ENCODE measurements at regions not wholly inside any gene's neighbourhood (a gene's known extent, or its start where the extent isn't known, plus 50 kb on each side); places are given as distances from the start of the nearest gene placed in this dataset.

DNA sequence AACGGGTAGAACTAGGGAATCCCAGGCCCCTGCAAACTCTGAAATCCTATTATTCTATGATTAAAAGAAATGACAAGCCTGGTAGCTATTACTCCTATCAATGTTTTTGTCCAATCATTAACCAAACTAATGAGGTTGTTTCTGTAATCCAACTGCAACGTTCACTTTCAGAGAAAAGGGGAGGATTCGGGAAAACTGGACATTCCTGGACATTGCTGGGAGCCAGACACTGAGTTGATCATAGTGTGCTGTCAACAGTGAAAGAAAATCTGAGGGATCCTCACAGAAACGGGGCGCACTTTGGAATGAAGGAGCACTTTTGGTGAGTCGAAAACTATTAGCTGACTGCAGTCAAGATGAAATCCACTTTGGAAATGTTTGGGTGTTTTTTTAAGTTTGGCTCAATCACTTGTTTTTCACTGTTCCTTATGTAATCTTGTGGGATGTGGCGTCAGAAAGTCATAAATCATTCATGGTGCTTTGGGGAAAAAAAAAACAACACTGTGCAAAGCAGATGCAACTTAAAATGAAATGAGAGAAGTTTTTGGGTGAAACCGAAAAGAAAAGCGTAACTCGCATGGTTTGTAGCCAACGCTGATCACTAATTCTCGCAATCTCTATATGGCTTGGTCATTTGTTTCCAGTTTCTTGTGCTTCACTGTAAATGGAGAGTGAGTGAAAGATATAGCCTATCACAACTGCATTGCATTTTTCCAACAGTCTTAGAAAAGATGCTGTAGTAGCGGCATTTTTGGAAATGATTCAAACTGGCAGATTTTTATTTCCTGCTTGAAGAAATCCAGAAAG is 51.2 kb upstream of the ADRA1B start:
- BruUV-seq (replicated peaks) = no TSS peak
- no peak overlapping the region for H3K27ac ChIP-seq (ENCODE audit: control insufficient read depth, insufficient read depth)
- H4K20me1 ChIP-seq (ENCODE audit: control insufficient read depth, insufficient read depth) = no peaks in the 10 kb centered on the region
- TF ChIP-seq JUNB (IDR thresholded peaks at IDR 0.05) (0 out of 2 replicates have a peak, but pooled peaks have one; percentile 11), CEBPB (IDR thresholded peaks at IDR 0.05; ENCODE audit: borderline replicate concordance in 1 of 2, low read depth in 2 of 2, low read length in 2 of 2) (no peak), MYC (IDR thresholded peaks at IDR 0.05; ENCODE audit: insufficient read depth, insufficient read length, insufficient replicate concordance, low read length, severe bottlenecking) (no peak), STAT1 (conservative IDR thresholded peaks at IDR 0.05) (no peak), FOXM1 (IDR thresholded peaks at IDR 0.05; ENCODE audit: low read depth, low read length) (no peak)
- TF ChIP-seq, protein P1, sequence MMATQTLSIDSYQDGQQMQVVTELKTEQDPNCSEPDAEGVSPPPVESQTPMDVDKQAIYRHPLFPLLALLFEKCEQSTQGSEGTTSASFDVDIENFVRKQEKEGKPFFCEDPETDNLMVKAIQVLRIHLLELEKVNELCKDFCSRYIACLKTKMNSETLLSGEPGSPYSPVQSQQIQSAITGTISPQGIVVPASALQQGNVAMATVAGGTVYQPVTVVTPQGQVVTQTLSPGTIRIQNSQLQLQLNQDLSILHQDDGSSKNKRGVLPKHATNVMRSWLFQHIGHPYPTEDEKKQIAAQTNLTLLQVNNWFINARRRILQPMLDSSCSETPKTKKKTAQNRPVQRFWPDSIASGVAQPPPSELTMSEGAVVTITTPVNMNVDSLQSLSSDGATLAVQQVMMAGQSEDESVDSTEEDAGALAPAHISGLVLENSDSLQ (IDR thresholded peaks at IDR 0.05) = peak; percentile 36
- TF ChIP-seq, protein P2, sequence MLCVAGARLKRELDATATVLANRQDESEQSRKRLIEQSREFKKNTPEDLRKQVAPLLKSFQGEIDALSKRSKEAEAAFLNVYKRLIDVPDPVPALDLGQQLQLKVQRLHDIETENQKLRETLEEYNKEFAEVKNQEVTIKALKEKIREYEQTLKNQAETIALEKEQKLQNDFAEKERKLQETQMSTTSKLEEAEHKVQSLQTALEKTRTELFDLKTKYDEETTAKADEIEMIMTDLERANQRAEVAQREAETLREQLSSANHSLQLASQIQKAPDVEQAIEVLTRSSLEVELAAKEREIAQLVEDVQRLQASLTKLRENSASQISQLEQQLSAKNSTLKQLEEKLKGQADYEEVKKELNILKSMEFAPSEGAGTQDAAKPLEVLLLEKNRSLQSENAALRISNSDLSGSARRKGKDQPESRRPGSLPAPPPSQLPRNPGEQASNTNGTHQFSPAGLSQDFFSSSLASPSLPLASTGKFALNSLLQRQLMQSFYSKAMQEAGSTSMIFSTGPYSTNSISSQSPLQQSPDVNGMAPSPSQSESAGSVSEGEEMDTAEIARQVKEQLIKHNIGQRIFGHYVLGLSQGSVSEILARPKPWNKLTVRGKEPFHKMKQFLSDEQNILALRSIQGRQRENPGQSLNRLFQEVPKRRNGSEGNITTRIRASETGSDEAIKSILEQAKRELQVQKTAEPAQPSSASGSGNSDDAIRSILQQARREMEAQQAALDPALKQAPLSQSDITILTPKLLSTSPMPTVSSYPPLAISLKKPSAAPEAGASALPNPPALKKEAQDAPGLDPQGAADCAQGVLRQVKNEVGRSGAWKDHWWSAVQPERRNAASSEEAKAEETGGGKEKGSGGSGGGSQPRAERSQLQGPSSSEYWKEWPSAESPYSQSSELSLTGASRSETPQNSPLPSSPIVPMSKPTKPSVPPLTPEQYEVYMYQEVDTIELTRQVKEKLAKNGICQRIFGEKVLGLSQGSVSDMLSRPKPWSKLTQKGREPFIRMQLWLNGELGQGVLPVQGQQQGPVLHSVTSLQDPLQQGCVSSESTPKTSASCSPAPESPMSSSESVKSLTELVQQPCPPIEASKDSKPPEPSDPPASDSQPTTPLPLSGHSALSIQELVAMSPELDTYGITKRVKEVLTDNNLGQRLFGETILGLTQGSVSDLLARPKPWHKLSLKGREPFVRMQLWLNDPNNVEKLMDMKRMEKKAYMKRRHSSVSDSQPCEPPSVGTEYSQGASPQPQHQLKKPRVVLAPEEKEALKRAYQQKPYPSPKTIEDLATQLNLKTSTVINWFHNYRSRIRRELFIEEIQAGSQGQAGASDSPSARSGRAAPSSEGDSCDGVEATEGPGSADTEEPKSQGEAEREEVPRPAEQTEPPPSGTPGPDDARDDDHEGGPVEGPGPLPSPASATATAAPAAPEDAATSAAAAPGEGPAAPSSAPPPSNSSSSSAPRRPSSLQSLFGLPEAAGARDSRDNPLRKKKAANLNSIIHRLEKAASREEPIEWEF (IDR thresholded peaks at IDR 0.05; ENCODE audit: insufficient replicate concordance, low read depth, low read length) = no peak
- TF ChIP-seq, protein P3, sequence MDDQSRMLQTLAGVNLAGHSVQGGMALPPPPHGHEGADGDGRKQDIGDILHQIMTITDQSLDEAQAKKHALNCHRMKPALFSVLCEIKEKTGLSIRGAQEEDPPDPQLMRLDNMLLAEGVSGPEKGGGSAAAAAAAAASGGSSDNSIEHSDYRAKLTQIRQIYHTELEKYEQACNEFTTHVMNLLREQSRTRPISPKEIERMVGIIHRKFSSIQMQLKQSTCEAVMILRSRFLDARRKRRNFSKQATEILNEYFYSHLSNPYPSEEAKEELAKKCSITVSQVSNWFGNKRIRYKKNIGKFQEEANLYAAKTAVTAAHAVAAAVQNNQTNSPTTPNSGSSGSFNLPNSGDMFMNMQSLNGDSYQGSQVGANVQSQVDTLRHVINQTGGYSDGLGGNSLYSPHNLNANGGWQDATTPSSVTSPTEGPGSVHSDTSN (IDR thresholded peaks at IDR 0.05; ENCODE audit: insufficient replicate concordance, low read depth, low read length) = no peak
- POLR2A ChIA-PET = no interaction called here
- RAD21 ChIA-PET (ENCODE audit: unreplicated experiment) = no interaction called here
- H3K4me2 ChIP-seq (ENCODE audit: control insufficient read depth, insufficient read depth) = peak overlapping the region; percentile 67
- CTCF ChIA-PET = interaction anchor here (1.2 kb wide), 1 partner anchor 548 kb away, joined by 3 read pairs; no protein-coding TSS in a partner anchor
- peak; percentile 9 for DNase-seq (ENCODE audit: low read depth, low spot score)
- no peaks in the 10 kb centered on the region for H3K79me2 ChIP-seq (ENCODE audit: control insufficient read depth, insufficient read depth, low read length)
- peaks cover 2% of the 10 kb centered on the region in 2 experiments; a peak in 3 of 4 replicates for H3K27me3 ChIP-seq (replicated peaks in 1 of 2; ENCODE audit: control insufficient read depth in 2 of 2, insufficient read depth in 2 of 2, low read length in 1 of 2)
- no peaks in the 10 kb centered on the region for H3K9me3 ChIP-seq (replicated peaks; ENCODE audit: control insufficient read depth, insufficient read depth, low read length)
- ATAC-seq = peak; percentile 80
- intact Hi-C loops (cut with micrococcal nuclease; ENCODE audit: unreplicated experiment) = no loop called here
- FAIRE-seq = peak; percentile 13
- no peak overlapping the region for H3K4me3 ChIP-seq
- H3K9ac ChIP-seq (ENCODE audit: control insufficient read depth, insufficient read depth, low read length) = no peak overlapping the region
- H2AFZ ChIP-seq (ENCODE audit: control insufficient read depth, low read depth, low read length) = no peak overlapping the region
- SMC1A ChIA-PET (ENCODE audit: uncharacterized antibody, unreplicated experiment) = no interaction called here
- in situ Hi-C loops (cut with MboI) = no loop called here
- no peaks in the 10 kb centered on the region; the same call in 1 of the 2 replicates for H3K4me1 ChIP-seq (ENCODE audit: control insufficient read depth, insufficient read depth, low read length)
- H3K36me3 ChIP-seq (ENCODE audit: control insufficient read depth in 2 of 2, insufficient read depth in 2 of 2, low read length in 1 of 2) = no peaks in the 10 kb centered on the region
- WGBS (ENCODE audit: insufficient coverage, insufficient replicate concordance, low lambda C conversion rate, missing lambda C conversion rate) = 24% methylated on average over 13 of the region's 13 CpGs

Data from GM12878 (cell line).